ENCODE measurements at regions not wholly inside any gene's neighbourhood (a gene's known extent, or its start where the extent isn't known, plus 50 kb on each side); places are given as distances from the start of the nearest gene placed in this dataset.

DNA sequence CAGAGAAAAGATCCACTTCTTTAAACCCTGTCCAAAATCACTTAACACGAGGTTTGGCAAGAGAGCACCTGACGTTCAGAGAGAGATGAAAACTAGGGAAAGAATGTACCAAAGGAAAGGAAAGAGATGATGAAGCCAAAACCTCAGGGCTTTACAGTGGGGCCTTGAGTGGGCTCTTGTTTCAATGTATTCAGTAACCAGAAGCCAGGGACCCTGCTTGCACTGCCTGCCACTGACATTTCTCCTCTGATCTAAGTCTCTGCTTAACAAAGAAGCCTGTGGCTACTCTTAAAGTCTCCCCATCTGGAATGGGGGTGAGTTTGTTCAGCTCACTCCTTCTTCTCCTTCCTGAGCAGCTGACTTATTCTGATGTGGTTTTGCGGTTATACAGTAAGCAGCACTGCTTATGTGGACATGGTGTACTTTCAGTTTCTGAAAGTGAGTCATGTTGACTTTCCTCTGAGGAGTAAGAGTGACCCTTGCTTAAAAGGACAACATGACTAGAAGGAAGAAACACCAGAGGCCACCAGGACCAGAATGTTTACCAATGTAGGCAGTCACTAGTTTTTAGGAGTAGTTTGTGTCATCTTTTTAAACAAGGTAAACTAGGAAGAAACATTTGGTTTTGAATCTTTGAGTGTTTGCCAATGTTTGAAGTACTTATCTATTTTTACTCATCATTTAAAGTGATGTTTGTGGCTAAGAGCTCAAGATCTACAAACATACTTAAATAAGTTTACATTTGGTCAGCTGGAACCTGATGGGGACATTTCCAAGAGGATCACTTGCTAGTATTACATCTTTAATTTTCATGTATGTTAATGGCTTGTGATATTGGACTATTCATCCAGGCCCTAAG, 87.4 kb downstream of the FASLG start:
- no peaks in the 10 kb centered on the region for H3K36me3 Mint-ChIP-seq
- no peak overlapping the region for H3K27ac Mint-ChIP-seq
- H3K27me3 Mint-ChIP-seq (ENCODE audit: low read depth), result no peaks in the 10 kb centered on the region

DNA sequence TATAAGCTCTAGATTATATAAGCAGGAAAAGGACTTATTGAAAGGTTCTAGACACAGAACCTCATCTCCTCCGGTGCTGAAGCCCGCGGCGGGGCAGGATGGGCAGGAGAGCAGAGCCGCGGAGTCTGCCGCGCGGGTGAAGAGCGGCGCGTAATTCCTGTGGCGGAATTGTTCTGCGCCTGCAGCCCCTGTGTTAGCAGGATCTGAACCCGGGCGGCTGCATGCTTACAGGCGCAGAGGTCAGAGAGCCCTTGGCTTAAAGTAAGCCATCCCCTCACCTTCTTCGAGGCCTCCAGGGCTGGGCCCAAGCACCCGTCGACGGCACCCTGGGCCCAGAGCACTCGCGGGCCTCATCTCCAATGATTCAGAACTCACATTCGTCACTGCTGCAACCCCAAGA, 89.3 kb downstream of the FASLG start:
- Mint-ChIP-seq H3K36me3 (no peaks in the 10 kb centered on the region), H3K4me3 (no peak overlapping the region), H3K27me3 (ENCODE audit: low read depth) (no peaks in the 10 kb centered on the region), H3K9me3 (no peaks in the 10 kb centered on the region), H3K27ac (no peak overlapping the region), H3K4me1 (peaks cover 2% of the 10 kb centered on the region)
- no peak for TF ChIP-seq CTCF (IDR thresholded peaks at IDR 0.05; ENCODE audit: unreplicated experiment)
- no peak for DNase-seq (ENCODE audit: low spot score in 2 of 2, unreplicated experiment in 2 of 2)

More for the DNA sequence above, 87.4 kb downstream of the FASLG start:
- H3K4me1 Mint-ChIP-seq, result peaks cover 3% of the 10 kb centered on the region
- no peak for TF ChIP-seq CTCF (IDR thresholded peaks at IDR 0.05; ENCODE audit: unreplicated experiment)
- no peak for DNase-seq (ENCODE audit: low spot score in 2 of 2, unreplicated experiment in 2 of 2)
- no peak overlapping the region for H3K4me3 Mint-ChIP-seq
- H3K9me3 Mint-ChIP-seq, result no peaks in the 10 kb centered on the region

- no peak overlapping the region for H3K4me3 Mint-ChIP-seq
- H3K27ac Mint-ChIP-seq, result no peak overlapping the region
- H3K27me3 Mint-ChIP-seq (ENCODE audit: low read depth), result no peaks in the 10 kb centered on the region
- DNase-seq (ENCODE audit: low spot score in 2 of 2, unreplicated experiment in 2 of 2), result no peak
- H3K36me3 Mint-ChIP-seq, result no peaks in the 10 kb centered on the region
- TF ChIP-seq CTCF (IDR thresholded peaks at IDR 0.05; ENCODE audit: unreplicated experiment), result no peak
- H3K4me1 Mint-ChIP-seq, result no peaks in the 10 kb centered on the region
- H3K9me3 Mint-ChIP-seq, result peaks cover under 1% of the 10 kb centered on the region
These were observed 92.8 kb downstream of the FASLG start for GRCh38 chr1:172751683-172752082.

GRCh38 chr1:172753964-172754363, 95.1 kb downstream of the FASLG start:
- H3K4me3 Mint-ChIP-seq, result no peak overlapping the region
- H3K27me3 Mint-ChIP-seq (ENCODE audit: low read depth), result no peaks in the 10 kb centered on the region
- H3K4me1 Mint-ChIP-seq, result no peaks in the 10 kb centered on the region
- H3K9me3 Mint-ChIP-seq, result peaks cover 6% of the 10 kb centered on the region
- no peak overlapping the region for H3K27ac Mint-ChIP-seq
- no peak for TF ChIP-seq CTCF (IDR thresholded peaks at IDR 0.05; ENCODE audit: unreplicated experiment)
- no peaks in the 10 kb centered on the region for H3K36me3 Mint-ChIP-seq
- no peak for DNase-seq (ENCODE audit: low spot score in 2 of 2, unreplicated experiment in 2 of 2)

- Mint-ChIP-seq H3K27ac (no peak overlapping the region), H3K27me3 (ENCODE audit: low read depth) (no peaks in the 10 kb centered on the region)
- no peak for DNase-seq (ENCODE audit: low spot score in 2 of 2, unreplicated experiment in 2 of 2)
These were observed 95.7 kb downstream of the FASLG start for GRCh38 chr1:172754609-172755008.

More at GRCh38 chr1:172754609-172755008, 95.7 kb downstream of the FASLG start:
- Mint-ChIP-seq H3K36me3 (no peaks in the 10 kb centered on the region), H3K4me3 (no peak overlapping the region), H3K4me1 (no peaks in the 10 kb centered on the region), H3K9me3 (peaks cover 6% of the 10 kb centered on the region)
- no peak for TF ChIP-seq CTCF (IDR thresholded peaks at IDR 0.05; ENCODE audit: unreplicated experiment)

Measured in mesothelial cell of epicardium (in vitro differentiated cells).